HG03108 (cell line): ENCODE measurements at regions not wholly inside any gene's neighbourhood (a gene's known extent, or its start where the extent isn't known, plus 50 kb on each side); places are given as distances from the start of the nearest gene placed in this dataset.
A peak's percentile ranks its signal among the peaks of the same experiment; 100 is the strongest.

ENCODE experiments used
- ATAC-seq: cut with Tn5 transposase; IDR thresholded peaks from one replicate; pipeline ENCODE4 v1.9.1; 2021; ENCODE audit warnings: moderate library complexity; ENCODE audit not compliant: unreplicated experiment

DNA sequence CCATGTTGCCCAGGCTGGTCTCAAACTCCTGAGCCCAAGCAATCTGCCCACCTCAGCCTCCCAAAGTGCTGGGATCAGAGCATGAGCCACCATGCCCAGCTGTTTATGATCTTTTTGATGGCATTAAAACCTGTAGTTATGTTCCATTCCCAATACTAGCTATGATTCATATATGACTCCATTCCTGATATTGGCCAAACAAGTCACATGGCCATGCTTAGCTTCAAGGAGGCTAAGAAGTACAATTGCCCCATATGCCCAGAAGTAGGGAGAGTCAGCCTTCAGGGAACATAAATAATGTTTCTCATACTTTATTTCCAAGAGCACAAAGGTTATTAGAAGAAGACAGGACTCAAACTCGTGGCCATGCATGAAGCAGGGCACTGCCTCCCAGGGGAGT, 132.4 kb upstream of the RAB6C start:
- ATAC-seq: no peak

DNA sequence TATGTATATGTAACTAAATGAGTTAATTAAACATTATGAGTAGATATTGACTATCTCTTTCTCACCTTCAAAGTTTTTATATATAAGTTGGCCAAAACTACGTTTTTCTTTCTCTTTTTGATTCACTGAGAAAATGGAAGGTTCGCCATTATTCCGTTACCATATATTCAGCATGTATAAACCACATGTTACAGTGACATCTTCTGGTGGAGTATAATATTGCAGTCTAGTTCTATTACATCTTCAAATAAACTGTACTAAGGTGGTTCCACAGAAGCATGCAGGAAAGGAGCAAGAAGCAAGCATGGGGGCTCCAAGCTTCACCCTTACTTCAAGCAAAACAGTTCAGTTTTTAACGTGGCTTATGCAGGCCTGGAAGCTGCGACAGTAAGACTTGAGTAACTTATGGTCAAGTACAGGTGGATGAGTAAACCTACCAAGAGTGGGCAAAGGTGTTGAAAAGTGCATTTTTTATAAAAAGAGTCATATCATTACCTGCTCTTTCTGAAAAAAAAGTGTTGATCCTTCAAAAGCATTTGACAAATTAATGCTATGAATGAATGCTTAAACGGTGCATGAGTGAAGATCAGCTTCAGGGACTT, 129.8 kb upstream of the RAB6C start:
- peak; percentile 69 for ATAC-seq

DNA sequence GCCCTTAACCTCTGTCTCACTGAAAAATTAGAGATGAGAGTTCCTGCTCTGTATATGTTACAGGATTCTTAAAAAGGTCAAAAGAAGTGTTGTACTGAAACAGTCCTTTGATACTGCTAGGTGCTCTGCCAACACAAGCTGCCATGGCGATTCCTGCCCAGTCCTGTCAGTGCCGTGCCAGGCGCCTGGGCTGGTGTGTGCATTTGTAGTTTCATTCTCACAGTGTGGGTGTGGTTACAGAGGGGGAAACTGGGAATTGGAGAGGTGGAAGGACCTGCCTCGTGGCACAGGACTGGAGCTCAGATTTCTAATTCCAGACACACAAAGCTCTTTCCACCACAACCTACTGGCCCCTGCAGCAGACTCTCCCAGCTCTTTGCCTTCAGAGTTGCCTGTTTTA, 122.3 kb upstream of the RAB6C start:
- ATAC-seq: no peak

DNA sequence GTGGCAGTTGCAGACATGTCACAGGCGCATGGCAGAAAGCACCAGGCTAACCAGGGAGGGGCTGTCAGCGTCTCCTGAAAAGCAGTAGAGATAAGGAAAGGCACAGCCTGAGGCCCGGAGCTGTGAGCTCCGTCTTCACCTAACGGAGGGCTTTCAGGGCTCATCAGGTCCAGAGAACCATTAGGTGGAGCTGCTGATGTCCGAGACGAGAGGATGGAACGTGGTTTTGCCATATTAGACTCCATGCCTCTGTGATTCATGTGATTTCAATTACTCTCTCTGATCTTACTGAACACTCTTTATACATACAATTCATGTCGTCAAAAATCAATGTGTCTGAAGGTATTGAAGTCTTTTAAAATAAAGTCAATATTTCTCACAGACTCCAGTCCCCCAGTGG, 120.3 kb upstream of the RAB6C start:
- ATAC-seq: no peak

DNA sequence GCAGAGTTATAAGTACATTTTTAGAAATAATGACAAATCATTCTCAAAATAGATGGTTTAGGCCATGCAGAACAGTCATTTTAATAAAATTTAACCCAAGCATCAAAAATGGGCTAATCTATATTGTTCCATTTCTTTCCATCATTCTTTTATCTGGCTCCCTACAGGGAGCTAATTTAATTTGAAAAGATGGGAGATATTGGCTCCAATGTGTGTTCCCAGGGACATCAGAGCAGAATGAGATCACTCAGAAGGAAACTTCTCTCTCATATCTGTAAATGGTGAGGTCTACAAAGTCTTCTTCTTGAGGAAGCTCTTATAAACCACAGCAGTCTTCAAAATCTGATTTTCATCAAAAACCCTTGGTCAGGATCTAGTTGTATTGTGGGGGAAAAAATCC, 119.4 kb upstream of the RAB6C start:
- no peak for ATAC-seq

DNA sequence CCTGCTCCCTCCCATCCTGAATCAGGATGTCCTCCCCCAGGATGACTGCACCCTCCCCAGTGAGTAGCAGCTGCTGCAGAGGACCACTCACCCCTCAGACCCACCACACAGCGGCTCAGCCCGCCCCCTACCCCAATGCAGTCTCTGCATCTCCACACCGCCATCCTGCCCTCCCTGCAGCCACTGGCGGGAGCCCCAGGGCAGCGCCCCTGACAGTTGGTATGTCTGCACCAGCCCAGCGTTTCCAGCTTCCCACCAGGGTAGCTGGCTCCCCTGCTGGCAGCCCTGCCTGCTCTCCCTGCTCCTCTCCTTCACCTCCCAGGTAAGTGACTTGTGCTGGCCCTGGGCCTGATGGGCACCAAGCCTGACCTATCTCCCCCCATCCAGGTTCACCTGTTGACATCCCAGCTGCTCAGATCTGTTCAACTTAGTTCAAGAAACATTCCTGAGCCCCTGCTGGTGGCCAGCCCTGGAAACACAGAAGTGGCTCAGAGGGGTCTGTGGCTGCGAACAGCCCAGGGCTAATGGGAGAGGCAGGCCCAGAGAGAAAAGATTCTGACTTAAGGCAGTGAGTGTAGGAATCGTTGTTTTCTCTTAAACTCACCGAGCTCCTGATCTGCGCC, 117.7 kb upstream of the RAB6C start:
- ATAC-seq: no peak

DNA sequence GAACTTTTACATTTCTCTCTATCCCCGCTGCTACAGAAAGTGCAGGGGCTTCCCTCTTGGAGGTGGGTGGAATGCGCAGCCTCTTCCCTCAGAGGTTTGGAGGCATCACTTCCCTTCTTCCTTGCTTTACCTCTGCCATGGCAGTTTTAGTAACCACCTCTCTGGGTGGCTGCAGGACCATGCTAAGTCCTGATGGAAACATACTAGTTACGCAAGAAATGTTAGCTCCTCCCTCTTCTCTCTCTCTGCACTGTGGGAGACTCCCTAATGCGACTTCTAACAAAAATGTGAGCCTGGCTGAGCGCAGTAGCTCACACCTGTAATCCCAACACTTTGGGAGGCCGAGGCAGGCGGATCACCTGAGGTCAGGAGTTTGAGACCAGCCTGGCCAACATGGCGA, 116.8 kb upstream of the RAB6C start:
- ATAC-seq: no peak

DNA sequence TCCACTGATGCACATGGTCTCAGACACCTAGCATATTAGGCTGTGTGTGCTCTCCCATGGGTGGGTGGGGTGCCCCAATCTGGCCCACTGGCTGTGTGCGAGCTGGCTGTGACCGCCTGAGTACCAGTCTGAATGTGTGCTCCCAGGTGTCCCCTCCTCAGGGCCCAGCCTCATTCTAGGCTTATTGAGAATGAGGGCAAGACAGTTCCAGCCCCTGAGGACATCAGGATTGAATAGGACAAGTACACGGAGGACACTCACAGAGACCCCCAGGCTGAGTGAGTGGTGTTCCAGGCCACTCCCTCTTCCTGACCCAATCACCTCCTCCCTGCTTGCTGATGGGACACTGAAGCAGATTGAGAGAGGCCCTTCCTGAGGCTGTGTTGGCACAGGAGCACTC, 116.1 kb upstream of the RAB6C start:
- no peak for ATAC-seq

DNA sequence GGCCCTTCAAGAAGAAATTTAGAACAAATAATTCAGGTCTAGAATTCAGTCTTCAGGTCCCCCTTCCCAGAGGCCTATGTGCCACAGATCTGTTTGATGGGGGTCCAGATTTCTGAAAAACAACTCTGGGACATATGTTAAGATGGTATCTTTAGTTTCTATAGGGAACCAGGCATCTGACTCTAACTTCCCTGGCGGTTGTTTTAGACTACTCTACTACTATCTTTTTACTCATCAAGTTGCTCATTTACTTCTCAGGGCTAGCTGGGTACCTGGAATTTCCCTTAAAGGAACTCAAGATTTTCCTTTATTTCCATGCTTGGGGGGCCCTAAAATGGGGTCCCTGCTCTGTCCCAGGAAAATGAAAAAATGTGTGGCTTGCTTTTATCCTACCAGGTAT, 114.7 kb upstream of the RAB6C start:
- ATAC-seq: no peak

DNA sequence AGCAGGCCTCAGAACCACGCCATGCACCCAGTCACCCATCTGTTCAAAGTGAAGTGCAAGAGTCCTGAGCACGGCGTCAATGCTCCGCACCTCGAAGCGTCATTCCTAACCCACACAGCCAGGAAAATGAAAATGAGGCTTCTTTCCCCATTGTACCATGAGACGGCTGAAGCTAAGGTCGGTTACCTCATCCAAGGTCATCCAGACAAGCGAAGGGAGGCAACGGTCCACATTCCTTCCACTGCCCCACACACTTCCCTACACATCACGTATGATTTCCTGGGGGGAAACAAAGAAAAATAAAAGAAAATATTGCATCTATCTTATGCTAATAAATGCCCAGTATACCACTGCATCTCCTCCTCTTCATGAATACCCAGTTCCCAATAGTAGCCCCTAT, 113.5 kb upstream of the RAB6C start:
- ATAC-seq: no peak

DNA sequence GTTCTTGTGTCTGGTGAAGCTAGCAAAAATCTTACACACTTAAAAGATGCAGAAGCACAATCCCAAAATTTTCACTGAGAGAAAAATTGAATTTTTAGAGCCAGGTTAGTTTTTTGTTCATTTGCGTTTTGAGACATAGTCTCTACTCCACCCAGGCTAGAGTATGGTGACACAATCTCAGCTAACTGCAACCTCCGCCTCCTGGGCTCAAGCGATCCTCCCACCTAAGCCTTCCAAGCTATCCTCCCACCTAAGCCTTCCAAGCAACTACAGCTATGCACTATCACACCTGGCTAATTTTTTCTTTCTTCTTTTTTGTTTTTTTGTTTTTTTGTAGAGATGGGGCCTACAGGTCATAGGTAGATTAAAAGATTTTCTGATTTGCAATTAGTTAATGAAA, 113.1 kb upstream of the RAB6C start:
- no peak for ATAC-seq

DNA sequence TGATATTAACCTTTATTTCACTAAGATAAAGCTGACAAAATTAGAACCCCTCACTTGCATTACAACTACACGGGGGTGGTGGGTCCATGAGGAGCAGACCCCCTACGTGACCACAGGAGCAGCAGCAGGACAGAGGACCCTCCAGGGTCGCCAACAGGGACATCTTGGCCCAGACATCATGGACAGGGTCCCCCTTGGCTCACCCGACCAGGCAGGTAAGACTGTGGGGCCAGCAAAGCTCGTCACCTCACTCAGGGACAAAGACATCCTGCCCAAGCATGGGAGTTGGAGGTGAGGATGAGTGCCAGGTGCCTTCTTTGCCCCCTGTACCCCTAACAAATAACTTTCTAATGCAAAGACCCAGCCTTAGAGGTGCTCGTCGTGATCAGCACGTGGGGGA, 111.3 kb upstream of the RAB6C start:
- ATAC-seq: no peak

DNA sequence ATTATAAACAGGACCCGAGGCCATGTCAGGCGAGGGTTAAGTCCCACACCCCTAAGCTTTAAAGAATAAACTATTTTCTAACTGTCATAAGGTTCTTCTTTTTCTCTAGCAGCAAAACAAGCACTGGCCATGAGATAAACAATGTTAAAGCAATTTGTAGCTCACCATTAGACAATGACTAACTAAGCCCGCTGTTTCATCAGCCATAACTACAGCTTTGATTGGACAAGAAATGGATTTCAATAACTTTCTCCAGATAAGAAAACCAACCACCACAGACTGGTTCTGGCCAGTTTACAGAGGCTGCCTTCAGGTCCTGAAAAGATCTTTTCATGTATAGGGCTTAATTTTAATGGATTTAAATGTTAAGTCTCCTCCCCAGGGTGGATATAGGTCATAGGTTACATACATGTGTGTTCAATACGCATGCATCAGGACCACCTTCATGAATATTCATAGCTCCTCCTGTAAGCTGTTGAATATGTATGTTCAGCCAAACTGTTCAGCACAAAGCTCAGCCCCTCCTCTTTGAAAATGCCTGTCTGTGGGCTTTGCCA, 108.7 kb upstream of the RAB6C start:
- ATAC-seq: no peak

DNA sequence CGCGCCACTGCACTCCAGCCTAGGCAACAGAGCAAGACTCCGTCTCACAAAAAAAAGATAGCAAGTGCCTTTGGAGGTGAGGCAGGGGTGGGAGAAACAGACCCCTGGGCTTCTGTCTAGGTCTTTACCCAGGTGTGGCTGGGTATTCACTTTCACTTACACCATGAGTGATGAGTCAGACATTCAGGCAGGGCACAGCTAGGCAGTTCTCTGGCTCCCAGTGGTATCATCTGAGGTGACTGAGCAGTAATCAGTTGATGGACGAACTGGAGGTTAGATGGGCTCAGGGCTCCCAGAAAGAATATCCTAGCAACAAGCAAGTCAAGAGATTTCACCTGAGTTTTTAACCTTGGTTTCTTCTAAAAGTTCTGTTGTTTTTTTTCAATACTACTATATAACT, 107.0 kb upstream of the RAB6C start:
- ATAC-seq: no peak

DNA sequence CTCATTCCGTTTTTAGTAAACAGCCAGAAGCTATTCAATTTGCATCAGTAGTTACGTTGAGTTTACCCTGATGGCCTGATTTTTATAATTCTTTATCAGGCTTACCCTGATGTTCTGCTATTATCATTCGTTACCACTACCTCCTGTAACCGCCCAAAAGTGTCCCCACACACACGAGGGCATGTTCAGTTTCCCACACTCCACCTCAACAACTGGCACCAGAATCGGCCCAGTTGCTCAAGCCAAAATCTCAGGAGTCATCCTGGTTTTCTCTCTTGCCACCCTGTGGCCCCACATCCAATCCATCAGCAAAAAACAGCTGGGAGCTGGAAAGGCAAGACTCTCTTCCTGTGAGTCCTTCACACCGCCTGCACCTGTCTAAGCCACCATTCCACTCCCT, 102.9 kb upstream of the RAB6C start:
- no peak for ATAC-seq

DNA sequence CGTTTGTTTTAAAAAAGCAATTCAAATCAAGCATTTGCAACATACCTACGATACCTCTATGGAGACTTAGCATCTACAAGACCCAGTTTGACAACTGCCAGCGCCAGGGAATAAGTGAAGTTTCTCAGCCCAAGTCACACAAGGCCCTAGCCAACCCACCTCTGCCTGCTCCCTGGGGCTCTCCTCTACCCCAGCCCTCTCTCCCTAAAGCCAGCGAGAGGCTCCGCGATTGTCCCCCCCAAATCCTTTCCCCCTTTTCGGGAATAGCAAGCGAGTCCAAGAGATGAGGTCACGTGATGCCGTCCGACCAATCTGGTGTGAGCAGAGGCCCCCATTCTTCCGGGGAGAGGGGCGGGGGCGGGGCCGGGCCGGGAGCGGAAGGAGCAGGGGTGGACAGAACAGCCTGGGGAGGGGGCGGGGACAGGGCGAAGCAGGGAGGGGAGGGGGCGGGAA, 102.2 kb upstream of the RAB6C start:
- ATAC-seq: peak; percentile 73

DNA sequence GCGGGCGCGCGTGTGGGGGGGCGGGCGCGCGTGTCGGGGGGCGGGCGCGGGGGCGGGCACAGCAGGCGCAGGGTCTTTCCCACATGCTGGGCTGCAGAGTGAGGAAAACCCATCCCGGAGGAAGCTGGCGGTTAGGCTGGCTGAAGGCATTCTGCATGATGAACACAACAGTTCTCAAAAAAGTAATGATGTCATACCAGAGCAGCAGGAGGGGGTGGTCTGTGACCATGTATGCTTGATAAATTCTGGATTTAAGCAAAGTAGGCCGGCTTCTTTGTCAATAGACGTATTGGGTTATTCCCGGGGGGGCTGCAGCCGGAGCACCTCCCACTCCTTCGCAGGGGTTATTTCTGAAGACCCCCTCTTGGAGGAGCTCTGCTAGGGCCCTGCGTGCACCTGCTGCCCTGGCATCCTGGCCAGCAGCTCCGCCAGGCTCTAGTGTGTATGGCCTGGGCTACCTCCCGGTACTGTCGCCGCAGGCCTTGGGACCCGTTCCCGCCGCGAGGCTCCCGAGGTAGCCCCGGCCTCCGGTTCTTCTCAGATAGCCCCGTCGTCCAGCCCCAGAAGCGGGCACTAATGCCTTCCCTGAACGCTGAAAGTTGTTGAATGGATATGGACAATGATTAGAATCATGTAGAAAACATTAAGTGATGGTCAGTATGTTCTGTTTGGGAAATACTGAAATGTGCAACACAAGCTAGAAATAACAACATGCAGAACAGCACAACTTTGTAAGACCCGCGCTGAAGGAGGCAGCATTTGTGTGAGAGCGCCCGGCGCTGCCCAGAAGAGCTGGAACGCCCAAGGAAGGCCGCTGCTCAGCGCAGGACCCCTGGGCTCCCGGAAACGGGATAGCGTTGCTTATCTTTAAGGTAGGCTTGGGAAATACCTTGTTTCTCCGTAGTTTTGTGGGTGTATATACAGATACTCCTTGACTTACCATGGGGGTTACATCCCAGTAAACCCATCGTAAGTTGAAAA, 101.4 kb upstream of the RAB6C start:
- ATAC-seq: no peak

DNA sequence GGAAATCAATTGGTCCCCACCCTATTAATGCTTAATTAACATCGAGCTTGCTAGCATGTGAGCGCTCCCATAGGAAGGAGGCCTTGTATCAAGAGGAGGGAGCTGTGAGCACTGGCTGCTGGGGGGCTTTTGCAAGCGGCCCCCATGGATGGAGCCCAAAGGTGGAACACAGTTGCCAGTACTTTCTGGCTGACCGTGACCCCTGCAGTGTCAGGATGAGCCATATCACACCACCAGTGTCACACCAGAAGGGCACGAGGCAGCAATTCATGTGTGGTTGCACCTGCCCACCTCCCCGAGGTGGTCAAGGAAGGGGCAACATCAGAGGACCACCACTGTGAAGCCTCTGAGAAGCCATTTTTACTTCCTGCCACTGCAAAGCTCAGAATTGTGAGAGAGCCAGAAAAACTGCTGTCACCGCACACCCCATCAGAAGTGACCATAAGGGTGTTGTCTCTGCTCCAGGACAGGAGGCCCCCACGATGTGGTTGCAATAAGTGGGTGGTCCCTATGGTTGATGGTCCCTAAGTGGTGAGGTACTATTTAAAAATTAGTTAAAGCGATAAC, 99.8 kb upstream of the RAB6C start:
- no peak for ATAC-seq

DNA sequence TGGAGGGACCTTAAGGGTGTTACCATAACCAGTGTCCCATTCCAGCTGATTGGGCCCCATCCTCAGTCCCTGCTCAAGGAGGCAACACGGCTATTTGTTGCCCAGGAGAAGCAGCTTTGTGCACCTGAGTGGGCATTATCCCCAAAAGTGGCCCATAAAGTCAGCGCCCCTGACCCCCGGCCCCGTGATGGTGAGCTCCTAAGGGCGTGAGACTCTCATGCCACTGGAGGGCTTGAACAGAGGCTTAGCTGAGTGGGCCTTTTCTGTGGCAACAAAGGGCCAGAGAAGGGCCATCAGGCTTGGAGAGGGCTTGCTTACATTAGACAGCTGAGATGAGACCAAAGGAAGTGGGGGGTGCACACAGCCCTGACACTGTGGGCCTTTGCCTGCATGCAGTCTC, 99.2 kb upstream of the RAB6C start:
- no peak for ATAC-seq

DNA sequence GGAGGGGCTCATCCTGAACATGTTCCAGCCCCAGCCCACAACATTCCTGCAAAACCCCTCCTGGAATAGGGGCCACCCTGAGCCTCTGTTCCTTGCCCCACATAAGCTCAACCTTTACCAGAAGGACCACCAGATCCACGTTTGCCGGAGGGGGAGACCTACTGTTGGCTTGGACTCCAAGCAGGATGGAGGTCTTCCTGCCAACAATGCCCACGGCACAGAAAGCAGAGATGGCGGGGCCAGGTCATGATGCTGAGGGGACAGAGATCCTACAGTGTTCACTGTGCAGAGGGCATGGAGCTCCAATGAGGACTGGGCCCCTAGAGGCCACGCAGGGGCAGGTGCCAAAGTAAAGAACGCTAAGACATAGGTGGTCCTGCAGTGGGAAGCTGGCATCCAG, 98.5 kb upstream of the RAB6C start:
- no peak for ATAC-seq

DNA sequence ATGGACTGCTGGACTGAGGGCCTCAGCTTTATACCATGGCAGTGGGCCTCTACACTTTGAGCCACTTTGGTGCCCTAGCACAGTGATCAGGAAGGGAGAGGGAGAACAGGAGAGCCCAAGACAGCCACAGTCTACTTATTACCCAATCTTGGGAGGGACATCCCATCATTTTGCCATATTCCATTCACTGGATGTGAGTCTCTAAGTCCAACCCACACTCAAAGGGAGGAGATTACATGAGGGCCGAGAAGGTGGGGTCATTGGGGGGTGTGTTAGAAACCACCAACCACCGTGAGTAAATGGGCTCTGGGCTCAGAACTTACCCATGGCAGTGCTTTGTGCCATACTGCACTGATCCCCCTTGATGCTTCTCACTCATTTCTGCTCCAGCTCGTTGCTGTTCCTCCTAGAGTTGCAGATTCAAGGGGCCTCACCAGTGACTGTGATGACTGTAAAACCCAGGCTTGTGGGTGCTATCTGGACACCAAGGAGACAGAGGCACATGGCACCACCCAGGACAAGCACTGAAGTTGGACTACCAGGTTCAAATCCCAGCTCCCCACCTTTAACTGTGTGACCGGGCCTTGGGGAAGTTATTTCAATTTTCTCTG, 97.6 kb upstream of the RAB6C start:
- ATAC-seq: no peak
